GM19467 (cell line): ENCODE measurements at regions not wholly inside any gene's neighbourhood (a gene's known extent, or its start where the extent isn't known, plus 50 kb on each side); places are given as distances from the start of the nearest gene placed in this dataset.
"Not testable (repeated sequence)": the region's sequence is repeated elsewhere in the genome, so short reads cannot be mapped to it uniquely, and the experiment has no call there.

ENCODE experiments used
- ATAC-seq: cut with Tn5 transposase; IDR thresholded peaks from one replicate; pipeline ENCODE4 v1.9.1; 2021; ENCODE audit warnings: mild to moderate bottlenecking, moderate library complexity; ENCODE audit not compliant: unreplicated experiment

DNA sequence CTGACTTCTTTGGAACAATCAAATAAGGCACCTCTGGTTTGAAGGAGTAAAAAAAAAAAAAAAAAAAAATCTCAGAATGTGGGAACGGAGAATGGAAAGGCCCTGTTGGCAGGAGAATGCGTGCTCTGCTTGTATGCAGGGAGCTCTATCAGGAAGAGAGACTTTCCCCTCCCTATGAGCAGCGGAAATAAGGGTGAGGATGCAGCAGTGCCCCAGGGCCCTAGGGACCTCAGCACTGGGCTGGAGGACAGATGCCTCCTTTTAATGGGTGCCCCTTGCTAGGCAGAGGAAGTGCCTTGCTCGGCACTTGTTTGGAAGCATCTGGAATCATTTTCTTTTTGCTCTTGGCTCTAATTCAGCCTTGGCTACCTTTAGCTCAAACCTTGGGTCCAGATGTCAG, 283.4 kb upstream of the NBPF12 start:
- ATAC-seq, result not testable (repeated sequence)

DNA sequence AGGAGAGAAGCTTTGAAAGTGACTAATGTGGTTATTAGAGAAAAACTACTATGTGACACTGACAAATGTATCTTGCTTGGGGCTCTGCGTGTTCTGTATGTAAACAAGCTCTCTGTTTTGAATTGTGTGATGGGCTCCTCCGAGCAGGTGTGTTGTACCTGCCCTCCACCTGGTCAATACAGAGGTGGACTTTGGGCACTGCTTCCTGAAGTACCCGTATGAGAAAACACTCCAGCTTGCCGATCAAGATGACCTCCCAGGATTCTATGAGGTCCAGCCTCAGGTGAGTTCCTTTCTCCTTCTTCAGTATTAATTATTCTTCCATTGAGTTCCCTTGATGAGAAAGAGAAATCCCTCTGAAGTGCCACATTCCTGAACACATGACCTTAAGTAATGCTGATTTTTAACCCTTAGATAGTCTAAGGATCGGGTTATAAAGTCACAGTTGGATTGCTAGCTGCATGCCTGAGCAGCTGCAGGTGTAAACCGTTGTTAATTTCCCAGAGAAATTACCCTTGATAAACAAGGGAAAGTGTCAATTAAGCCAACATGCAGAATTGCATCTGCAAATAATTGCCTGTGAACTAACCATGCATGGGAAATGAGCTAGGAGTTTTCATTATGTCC, 292.0 kb upstream of the NBPF12 start:
- not testable (repeated sequence) for ATAC-seq

GRCh38 chr1:146641534-146641933, 296.6 kb upstream of the NBPF12 start:
- not testable (repeated sequence) for ATAC-seq

DNA sequence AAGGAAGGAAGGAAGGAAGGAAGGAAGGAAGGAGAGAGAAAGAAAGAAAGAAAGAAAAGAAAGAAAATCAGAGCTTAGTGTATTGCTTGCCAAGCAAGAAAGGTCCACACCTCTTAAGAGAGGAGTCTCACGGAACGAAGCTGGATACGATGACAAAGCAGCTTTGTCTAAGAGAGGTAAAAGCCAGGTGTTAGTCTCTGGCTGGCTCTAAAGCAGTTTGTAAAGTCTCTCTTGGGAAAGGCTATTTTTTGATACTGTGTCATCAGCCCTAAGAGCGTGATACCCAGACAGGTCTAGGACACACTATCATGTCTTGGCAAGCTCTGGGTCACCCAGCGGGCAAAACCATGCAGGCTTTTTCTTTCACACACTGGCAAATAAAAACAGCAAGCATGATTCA, 297.5 kb upstream of the NBPF12 start:
- ATAC-seq, result not testable (repeated sequence)

- ATAC-seq, result not testable (repeated sequence)
Measured at GRCh38 chr1:146630302-146630701, 307.8 kb upstream of the NBPF12 start.

- not testable (repeated sequence) for ATAC-seq
Measured at GRCh38 chr1:146618582-146618981, 319.5 kb upstream of the NBPF12 start.

DNA sequence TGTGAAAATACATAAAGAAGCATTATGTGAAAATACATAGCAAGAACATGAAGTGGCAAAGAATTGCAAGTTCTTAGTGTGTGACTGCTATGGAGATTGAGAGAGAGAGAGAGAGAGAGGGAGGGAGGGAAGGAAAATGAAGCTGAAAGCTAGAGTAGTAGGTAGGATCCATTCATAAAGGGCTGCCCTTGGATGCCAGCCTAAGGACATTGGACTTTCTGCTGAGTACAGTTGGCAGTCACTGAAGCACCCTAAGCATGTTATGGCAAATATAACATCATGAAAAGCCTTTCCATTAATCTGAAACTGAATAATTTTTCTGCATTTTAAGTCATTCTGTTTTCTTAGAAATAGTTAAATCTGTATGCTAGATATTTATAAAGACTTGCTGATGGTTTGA, 333.4 kb upstream of the NBPF12 start:
- not testable (repeated sequence) for ATAC-seq

DNA sequence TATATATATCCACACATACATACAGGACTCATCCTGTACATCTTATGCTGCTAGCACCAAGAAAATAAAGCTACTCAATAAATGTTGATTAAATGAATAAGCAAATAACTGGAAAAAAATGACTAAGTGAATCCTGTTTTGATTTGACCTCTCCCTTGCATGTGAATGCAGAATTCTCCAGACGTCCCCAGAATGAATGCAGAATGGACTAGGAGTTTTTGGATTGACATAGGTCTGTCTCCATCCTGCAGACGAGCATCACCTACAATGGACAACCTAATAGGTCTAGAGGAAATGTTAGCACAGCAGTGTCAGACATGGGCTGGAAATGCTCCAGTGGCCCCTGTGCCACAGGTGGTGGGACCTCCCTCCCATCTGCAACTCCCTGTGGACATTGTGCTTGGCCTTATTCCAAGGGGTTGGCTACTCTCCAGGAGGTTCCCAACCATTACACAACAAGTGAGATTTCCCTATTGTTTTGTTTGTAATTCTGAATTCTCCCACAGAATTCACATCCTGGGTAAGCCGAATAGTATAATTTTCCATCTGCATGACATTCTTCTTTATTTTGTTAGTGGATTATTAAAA, 337.3 kb upstream of the NBPF12 start:
- ATAC-seq, result not testable (repeated sequence)

GRCh38 chr1:146599906-146600305, 338.2 kb upstream of the NBPF12 start:
- ATAC-seq, result not testable (repeated sequence)

DNA sequence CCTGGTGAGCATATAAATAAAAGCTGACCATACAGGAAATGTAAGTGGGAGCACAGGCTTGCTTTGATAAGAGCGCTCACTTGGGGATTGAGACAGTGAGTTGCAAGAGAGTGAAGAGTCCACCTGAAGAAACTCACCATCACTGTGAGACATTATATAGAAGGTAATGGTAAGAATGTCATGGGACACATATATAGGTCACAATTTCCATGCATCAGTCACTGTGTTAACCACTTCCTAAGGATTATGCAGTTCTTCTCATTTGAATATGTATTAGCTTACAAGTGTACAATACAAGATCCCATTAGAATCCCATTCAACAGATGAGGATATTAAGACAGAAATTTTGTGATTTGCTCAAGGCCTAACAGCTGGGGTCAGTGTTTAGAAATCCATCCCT, 352.4 kb upstream of the NOTCH2NLA start:
- ATAC-seq, result not testable (repeated sequence)

- not testable (repeated sequence) for ATAC-seq
Measured at GRCh38 chr1:146567541-146567940, 338.7 kb upstream of the NOTCH2NLA start.

DNA sequence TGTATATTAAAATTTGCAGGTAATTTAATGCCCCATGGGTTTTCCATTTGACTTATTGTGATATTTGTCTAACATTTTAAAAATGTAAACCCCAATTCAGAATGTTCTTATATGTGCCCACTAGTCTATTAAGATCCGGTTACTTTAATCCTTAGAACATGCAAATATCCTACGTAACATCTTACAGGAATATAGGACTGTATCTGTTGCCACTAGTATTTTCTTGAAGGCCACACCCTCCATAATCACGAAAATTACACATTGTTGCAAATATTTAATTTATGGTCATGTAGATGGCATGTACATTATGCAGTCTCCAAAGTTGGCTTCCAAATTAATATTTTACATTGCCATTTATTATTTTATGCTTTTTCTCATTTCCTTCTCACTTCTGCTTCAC, 329.2 kb upstream of the NOTCH2NLA start:
- ATAC-seq, result not testable (repeated sequence)

DNA sequence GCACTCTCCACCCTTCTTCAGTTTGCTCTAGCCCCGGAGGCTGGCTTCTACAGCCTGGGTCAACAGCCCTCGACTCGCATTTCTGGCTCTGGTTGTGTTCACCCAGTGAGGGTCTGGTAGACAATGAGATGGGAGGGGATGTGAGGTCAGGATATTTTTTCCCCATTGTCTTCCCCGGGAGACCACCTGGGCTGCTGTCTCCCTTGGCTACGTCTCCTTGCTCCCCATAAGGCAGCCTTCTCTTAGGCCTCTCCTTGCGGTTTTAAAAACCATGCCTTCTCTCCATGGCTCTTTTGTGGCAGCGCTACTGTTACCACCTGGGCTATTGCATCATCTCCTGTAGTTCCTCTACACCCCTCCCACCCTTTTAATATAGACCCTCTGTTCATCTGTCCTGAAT, 327.6 kb upstream of the NOTCH2NLA start:
- ATAC-seq, result not testable (repeated sequence)

- ATAC-seq, result not testable (repeated sequence)
Measured at GRCh38 chr1:146552414-146552813, 323.6 kb upstream of the NOTCH2NLA start.

DNA sequence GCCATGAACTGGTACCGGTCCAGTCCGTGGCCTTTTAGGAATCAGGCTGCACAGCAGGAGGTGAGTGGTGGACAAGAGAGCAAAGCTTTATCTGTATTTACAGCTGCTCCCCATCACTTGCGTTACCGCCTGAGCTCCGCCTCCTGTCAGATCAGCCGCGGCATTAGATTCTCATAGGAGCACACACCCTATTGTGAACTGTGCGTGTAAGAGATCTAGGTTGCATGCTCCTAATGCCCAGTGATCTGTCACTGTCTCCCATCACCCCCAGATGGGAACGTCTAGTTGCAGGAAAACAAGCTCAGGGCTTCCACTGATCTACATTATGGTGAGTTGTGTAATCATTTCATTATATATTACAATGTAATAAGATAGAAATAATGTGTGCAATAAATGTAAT, 319.9 kb upstream of the NOTCH2NLA start:
- ATAC-seq, result not testable (repeated sequence)

DNA sequence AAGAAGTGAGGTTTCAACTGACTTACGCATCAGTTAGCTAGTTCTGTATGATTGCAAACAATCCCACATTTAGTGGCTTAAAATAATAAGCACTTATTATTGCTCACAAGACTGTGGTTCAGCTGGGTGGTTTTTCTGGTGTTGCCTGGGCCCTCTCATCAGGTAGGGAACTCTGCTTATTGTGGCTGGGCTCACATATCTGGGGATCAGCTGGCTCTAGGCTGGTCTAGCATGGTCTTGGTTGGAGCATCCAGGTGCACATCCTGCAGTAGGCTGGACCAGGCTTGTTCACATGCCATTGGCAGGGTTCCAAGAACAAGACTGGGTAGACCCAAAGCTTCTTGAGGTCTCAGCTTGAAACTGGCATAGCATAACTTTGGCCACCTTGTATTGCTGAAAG, 317.4 kb upstream of the NOTCH2NLA start:
- ATAC-seq, result not testable (repeated sequence)

- not testable (repeated sequence) for ATAC-seq
Measured at GRCh38 chr1:146537775-146538373, 309.1 kb upstream of the NOTCH2NLA start.

DNA sequence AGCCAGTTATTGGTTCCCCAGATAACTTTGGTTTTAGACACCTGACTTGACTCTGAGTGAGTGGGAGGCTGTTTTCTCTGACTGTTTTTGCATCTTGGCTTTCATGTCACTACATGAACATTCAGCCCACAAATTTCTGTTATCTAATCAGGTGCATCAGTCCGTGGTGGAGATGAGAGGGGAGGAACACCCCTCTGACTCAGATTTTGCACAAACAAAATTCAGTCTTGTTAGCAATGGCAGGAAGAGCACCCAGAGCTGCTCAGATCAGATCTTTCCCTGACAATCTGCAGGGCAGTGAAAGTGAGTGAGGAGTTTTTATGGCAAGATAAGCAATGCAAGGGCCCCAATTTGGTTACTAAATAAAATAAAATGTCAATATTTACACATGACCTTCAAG, 307.2 kb upstream of the NOTCH2NLA start:
- ATAC-seq, result not testable (repeated sequence)

GRCh38 chr1:146535575-146535974, 306.8 kb upstream of the NOTCH2NLA start:
- ATAC-seq, result not testable (repeated sequence)

DNA sequence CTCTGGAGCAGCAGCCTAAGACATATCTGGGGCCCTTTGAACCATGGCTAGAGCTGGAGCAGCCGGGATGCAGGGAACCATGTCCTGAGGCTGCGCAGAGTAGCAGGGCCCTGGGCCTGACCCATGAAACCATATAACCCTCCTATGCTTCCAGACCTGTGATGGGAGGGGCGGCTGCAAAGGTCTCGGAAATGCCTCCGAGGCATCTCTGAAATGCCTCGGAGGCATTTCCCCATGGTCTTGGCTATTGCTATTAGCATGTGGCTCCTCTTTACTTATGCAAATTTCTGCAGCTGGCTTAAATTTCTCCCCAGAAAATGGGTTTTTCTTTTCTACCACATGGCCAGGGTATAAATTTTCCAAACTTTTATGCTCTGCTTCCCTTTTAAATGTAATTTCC, 302.1 kb upstream of the NOTCH2NLA start:
- not testable (repeated sequence) for ATAC-seq

- not testable (repeated sequence) for ATAC-seq
Measured at GRCh38 chr1:146522812-146523211, 294.0 kb upstream of the NOTCH2NLA start.

- not testable (repeated sequence) for ATAC-seq
Measured at GRCh38 chr1:146522345-146522744, 293.5 kb upstream of the NOTCH2NLA start.
